SU-DHL-6 (cell line): ENCODE measurements at regions not wholly inside any gene's neighbourhood (a gene's known extent, or its start where the extent isn't known, plus 50 kb on each side); places are given as distances from the start of the nearest gene placed in this dataset.

Experiments used
- H2AFZ ChIP-seq: fragments of 200-600 bp; sonication (generic); 2 replicates; pipeline ENCODE4 v1.6.1; 2014; ENCODE audit warnings: low read depth, mild to moderate bottlenecking, moderate library complexity, mixed read lengths, antibody characterized with exemption, low read length; ENCODE audit not compliant: severe bottlenecking
- H3F3A ChIP-seq: fragments of 200-600 bp; shearing (Covaris generic); 2 replicates; pipeline ENCODE4 v1.6.0; 2016; ENCODE audit warnings: antibody characterized with exemption, mild to moderate bottlenecking; ENCODE audit not compliant: insufficient read depth
- H3K27ac ChIP-seq: fragments of 200-600 bp; sonication (generic); 2 replicates; pipeline ENCODE4 v1.5.1; 2016; ENCODE audit warnings: low read depth, mild to moderate bottlenecking, low read length, moderate library complexity, mixed read lengths
- H3K27me3 ChIP-seq: fragments of 200-600 bp; sonication (generic), shearing (Covaris generic); 2 replicates; pipeline ENCODE4 v1.6.0; 2014; ENCODE audit warnings: mild to moderate bottlenecking, low read length
- H3K36me3 ChIP-seq: fragments of 200-600 bp; sonication (generic); 2 replicates; pipeline ENCODE4 v1.6.1; 2014; ENCODE audit warnings: mild to moderate bottlenecking, low read length, mixed read lengths
- H3K4me2 ChIP-seq: fragments of 300-600, 200-600 bp; shearing (Covaris generic), sonication (generic); 2 replicates; pipeline ENCODE4 v1.6.0; 2014; ENCODE audit warnings: low read length, low read depth, mild to moderate bottlenecking; ENCODE audit not compliant: poor library complexity, severe bottlenecking
- H3K4me3 ChIP-seq: fragments of 200-600 bp; sonication (generic); 2 replicates; pipeline ENCODE4 v1.5.1; 2014; ENCODE audit warnings: antibody characterized with exemption, low read length, mild to moderate bottlenecking, mixed read lengths; ENCODE audit not compliant: insufficient read depth, poor library complexity, severe bottlenecking
- H3K79me2 ChIP-seq: fragments of 200-600 bp; sonication (generic); 2 replicates; pipeline ENCODE4 v1.6.1; 2014; ENCODE audit warnings: mild to moderate bottlenecking, low read length, moderate library complexity; ENCODE audit not compliant: insufficient read depth
- H3K9ac ChIP-seq: fragments of 200-600 bp; sonication (generic); 2 replicates; pipeline ENCODE4 v1.7.0; 2014; ENCODE audit warnings: mild to moderate bottlenecking, low read length
- H3K9me2 ChIP-seq: fragments of 200-600 bp; sonication (generic); replicated peaks from 2 replicates; pipeline ENCODE4 v1.6.1; 2014; ENCODE audit warnings: low read length; ENCODE audit not compliant: insufficient read depth
- H3K9me3 ChIP-seq: fragments of 200-600 bp; sonication (generic); 2 replicates; pipeline ENCODE4 v1.6.1; 2014; ENCODE audit warnings: low read length, mixed read lengths; ENCODE audit not compliant: insufficient read depth
- H4K20me1 ChIP-seq: fragments of 200-600 bp; sonication (generic); 2 replicates; pipeline ENCODE4 v1.6.1; 2014; ENCODE audit warnings: low read depth, mild to moderate bottlenecking, antibody characterized with exemption, low read length, moderate library complexity, mixed read lengths
- EZH2phosphoT487 ChIP-seq: fragments of 200-600 bp; sonication (generic), shearing (Covaris generic); conservative IDR thresholded peaks from 2 replicates; pipeline ENCODE4 v1.6.1; 2018; ENCODE audit warnings: mild to moderate bottlenecking, antibody characterized with exemption, low read length, moderate library complexity, mixed read lengths
- TF ChIP-seq, protein P1 (sequence below): fragments of 200-600 bp; sonication (generic); IDR thresholded peaks from one replicate; pipeline ENCODE4 v1.5.1; 2017; ENCODE audit warnings: antibody characterized with exemption, mild to moderate bottlenecking, low read length, moderate library complexity; ENCODE audit not compliant: insufficient read depth, poor library complexity, severe bottlenecking

DNA sequence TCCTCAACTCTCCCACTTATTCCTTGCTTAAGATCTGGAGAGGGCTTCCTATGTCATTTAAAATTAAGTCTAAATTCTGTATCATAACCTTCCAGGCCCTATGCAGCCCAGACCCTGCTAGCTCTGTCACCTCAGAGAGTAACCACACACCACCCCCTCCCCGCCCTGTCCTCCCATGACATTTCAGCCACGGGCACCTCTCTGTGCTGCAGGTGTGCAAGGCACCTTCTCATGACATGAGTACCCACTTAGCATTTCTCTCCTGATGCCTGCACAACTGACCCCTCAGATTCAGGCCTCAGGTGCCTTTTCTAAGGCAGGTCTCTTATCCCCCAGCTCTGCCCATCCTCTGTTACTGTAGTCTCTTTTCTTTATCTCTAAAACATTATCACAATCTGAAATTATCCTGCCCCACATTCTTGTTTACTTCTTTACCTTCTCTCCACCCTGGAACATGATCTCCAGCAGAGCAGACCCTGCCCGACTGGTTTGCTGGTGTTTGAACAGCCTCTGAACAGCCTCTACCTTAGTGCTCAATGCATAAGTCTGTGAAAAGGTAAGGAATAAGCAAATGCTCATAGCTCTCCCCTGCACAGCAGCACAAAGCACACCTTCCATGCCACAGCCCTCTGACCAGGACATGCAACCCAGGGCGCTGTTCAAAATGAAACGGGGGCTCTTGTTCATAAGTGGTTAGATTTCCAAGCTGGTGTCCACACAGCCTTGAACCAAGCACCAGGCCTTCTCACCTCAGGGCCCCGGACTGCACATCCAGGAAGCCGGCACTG lies 196.1 kb upstream of the B3GAT1 start:
- H3K27me3 ChIP-seq: no peaks in the 10 kb centered on the region
- no peak for TF ChIP-seq EZH2phosphoT487
- TF ChIP-seq, protein P1, sequence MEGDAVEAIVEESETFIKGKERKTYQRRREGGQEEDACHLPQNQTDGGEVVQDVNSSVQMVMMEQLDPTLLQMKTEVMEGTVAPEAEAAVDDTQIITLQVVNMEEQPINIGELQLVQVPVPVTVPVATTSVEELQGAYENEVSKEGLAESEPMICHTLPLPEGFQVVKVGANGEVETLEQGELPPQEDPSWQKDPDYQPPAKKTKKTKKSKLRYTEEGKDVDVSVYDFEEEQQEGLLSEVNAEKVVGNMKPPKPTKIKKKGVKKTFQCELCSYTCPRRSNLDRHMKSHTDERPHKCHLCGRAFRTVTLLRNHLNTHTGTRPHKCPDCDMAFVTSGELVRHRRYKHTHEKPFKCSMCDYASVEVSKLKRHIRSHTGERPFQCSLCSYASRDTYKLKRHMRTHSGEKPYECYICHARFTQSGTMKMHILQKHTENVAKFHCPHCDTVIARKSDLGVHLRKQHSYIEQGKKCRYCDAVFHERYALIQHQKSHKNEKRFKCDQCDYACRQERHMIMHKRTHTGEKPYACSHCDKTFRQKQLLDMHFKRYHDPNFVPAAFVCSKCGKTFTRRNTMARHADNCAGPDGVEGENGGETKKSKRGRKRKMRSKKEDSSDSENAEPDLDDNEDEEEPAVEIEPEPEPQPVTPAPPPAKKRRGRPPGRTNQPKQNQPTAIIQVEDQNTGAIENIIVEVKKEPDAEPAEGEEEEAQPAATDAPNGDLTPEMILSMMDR: no peak
- no peaks in the 10 kb centered on the region for H3K9me3 ChIP-seq
- H3K27ac ChIP-seq: no peak overlapping the region
- H4K20me1 ChIP-seq: no peaks in the 10 kb centered on the region
- no peaks in the 10 kb centered on the region for H3K79me2 ChIP-seq
- H3F3A ChIP-seq: no peaks in the 10 kb centered on the region
- no peaks in the 10 kb centered on the region for H3K9me2 ChIP-seq
- H3K36me3 ChIP-seq: no peaks in the 10 kb centered on the region
- no peak overlapping the region for H3K4me3 ChIP-seq
- no peak overlapping the region for H3K9ac ChIP-seq
- no peak overlapping the region for H3K4me2 ChIP-seq
- H2AFZ ChIP-seq: no peak overlapping the region

DNA sequence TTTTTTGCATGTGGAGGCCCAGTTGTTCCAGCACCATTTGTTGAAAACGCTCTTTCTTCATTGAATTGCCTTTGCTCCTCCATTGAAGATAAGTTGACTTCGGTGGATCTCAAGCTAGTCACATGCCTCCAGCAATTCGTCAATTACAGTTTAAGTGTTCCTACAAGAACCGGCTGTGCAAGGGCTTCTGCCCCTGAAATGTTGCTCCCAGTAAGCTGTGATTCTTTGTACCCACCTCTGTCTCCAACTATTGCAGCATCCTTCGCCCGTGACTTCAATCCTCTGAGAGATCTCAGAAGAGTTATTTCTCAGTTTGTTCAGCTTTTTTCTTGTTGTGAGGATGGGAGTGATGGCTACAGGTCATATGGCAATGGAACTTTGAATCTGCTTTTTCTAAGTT lies 194.2 kb upstream of the B3GAT1 start:
- Histone ChIP-seq H3K36me3 (no peaks in the 10 kb centered on the region), H3F3A (no peaks in the 10 kb centered on the region), H3K79me2 (no peaks in the 10 kb centered on the region), H3K4me3 (no peak overlapping the region), H3K27ac (no peak overlapping the region), H3K27me3 (no peaks in the 10 kb centered on the region), H3K9me3 (no peaks in the 10 kb centered on the region), H4K20me1 (no peaks in the 10 kb centered on the region), H3K9ac (no peak overlapping the region), H2AFZ (no peak overlapping the region), H3K4me2 (no peak overlapping the region), H3K9me2 (no peaks in the 10 kb centered on the region)
- no peak for TF ChIP-seq EZH2phosphoT487
- TF ChIP-seq, protein P1: no peak

DNA sequence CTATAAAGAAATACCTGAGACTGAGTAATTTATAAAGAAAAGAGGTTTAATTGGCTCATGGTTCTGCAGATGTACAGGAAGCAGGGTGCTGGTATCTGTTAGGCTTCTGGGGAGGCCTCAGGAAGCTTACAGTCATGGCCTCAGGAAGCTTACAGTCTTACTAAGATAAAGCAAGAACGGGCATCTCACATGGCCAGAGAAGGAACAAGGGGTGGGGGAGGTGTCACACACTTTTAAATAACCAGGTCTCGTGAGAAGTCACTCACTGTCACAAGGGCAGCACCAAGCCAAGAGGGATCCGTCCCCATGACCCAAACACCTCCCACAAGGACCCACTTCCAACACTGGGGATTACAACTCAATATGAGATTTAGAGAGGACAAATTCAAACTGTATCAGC lies 192.8 kb upstream of the B3GAT1 start:
- no peaks in the 10 kb centered on the region for H4K20me1 ChIP-seq
- H3K9ac ChIP-seq: no peak overlapping the region
- H2AFZ ChIP-seq: no peak overlapping the region
- no peaks in the 10 kb centered on the region for H3K9me3 ChIP-seq
- H3F3A ChIP-seq: no peaks in the 10 kb centered on the region
- no peaks in the 10 kb centered on the region for H3K27me3 ChIP-seq
- no peak overlapping the region for H3K4me3 ChIP-seq
- no peaks in the 10 kb centered on the region for H3K9me2 ChIP-seq
- H3K27ac ChIP-seq: no peak overlapping the region
- no peak overlapping the region for H3K4me2 ChIP-seq
- TF ChIP-seq EZH2phosphoT487: no peak
- TF ChIP-seq, protein P1: no peak
- H3K79me2 ChIP-seq: no peaks in the 10 kb centered on the region
- no peaks in the 10 kb centered on the region for H3K36me3 ChIP-seq
